ENCODE measurements at regions not wholly inside any gene's neighbourhood (a gene's known extent, or its start where the extent isn't known, plus 50 kb on each side); places are given as distances from the start of the nearest gene placed in this dataset.
"Not testable (repeated sequence)": the region's sequence is repeated elsewhere in the genome, so short reads cannot be mapped to it uniquely, and the experiment has no call there.

DNA sequence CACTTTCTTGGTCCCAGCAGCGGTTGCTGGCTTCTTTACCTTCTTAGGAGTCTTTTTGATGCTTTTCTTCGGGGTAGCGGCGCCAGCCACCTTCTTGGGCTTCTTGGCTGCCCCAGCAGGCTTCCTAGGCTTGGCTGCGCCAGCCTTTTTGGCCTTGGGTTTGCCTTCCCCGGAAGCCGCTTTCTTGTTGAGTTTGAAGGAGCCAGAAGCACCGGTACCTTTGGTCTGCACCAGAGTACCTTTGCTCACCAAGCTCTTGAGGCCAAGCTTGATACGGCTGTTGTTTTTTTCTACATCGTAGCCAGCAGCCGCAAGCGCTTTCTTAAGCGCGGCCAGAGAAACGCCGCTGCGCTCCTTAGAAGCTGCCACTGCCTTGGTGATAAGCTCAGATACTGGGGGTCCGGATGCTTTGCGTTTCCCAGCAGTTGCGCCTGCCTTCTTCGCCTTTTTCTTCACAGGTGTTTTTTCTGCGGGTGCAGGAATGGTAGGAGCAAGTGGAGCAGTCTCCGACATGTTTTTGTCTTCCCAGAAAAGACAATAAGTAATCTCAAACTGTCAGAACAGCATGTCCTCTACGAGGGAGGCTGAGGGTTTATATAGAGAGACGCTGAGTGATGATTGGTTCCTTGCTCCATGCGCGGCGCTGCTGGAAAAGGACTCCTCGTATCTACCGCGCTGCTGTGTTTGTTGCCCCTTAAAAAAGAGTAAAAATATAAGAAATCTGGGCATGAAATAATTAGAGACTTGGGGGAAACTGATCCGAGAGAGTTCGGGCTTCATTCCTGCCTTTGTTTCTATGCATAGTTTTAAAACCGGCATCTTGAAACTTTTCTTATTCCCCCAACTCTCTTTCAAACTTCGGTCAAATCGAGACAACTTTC, 130.3 kb upstream of the BTN3A2 start:
- peak; percentile 74 for DNase-seq

DNA sequence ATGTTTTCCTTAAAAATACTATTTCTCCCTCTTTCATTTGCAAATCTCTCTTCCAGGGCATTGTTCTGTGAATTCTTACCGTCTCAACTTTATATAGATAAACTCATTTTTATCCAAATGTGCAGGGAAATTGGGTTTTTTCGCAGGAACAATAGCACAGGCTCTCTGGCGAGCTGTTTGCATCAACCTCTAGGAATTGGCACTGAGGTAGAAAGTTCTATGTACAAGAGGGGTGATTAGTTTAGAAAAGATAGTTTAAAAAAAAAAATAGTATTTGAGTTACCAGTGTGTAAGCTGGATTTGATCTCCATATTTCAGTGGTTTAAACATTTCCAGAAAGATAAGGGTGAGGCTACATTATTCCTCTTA, 129.7 kb upstream of the BTN3A2 start:
- no peak for DNase-seq

DNA sequence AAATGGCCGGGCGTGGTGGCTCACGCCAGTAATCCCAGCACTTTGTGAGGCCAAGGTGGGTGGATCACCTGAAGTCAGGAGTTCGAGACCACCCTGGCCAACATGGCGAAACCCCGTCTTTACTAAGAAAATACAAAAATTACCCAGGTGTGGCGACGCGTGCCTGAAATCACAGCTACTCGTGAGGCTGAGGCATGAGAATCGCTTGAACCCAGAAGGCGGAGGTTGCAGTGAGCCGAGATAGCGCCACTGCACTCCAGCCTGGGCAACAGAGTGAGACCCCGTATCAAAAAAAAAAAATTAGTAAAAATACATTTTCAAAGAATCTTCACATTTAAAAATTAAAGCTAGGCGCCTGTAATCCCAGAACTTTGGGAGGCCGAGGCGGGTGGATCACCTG, 125.6 kb upstream of the BTN3A2 start:
- DNase-seq: not testable (repeated sequence)

DNA sequence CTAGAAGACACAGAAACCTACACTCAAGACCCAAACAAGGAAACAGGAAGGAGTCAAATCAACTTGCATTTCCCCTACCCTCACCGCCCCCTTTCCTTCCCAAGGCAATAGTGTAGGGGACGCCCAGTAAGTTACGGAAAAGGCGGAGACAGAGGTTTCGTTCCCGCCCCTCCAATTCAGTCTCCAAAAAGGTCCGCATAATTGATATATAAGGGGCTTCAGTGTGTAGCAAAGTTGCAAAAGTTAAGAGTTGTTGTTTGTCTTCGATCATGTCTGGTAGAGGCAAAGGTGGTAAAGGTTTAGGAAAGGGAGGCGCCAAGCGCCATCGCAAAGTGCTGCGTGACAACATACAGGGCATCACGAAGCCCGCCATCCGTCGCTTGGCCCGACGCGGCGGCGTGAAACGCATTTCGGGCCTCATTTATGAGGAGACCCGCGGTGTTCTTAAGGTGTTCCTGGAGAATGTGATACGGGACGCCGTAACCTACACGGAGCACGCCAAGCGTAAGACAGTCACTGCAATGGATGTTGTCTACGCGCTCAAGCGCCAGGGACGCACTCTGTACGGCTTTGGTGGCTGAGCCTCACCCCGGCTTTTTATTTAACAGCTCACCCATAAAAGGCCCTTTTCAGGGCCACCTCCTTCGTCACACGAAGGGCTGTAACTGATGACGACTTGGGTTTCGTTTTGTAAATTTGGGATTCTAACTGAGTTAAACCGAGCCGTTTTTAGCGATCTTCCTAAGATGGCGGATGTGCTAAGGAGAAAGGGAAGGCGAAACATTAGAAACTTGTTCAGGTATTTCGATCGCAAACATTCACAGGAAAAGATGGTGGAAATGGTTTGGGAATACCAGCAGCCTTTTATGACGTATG, 124.6 kb upstream of the BTN3A2 start:
- peak; percentile 32 for DNase-seq

DNA sequence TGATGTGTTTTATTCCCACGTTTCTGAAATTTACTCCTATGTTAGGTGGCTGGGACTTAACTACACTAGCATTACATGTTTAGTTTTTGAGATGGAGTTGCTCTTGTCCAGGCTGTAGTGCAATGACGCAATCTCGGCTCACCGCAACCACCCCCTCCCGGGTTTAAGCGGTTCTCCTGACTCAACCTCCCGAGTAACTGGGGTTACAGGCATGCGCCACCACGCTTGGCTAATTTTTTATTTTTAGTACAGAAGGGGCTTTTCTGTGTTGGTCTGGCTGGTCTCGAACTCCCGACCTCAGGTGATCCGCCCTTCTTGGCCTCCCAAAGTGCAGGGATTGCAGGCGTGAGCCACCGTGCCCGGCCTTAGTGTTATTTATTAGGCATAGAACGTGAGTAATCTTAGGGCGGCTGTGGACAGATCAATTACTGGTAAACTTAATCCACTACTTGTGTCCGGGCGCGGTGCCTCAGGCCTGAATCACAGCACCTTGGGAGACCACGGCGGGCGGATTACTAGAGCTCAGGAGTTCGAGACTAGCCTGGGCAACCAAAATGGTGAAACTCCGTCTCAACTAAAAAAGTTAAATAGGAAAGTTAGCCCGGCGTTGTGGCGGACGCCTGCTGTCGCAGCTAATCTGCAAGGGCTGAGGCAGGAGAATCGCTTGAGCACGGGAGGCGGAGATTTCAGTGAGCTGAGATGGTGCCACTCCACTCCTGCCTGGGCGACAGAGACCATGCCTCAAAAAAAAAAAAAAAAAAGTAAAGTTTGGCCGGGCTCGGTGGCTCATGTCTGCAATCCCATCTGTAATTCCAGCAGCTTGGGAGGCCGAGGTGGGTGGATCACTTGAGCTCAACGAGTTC, 123.7 kb upstream of the BTN3A2 start:
- no peak for DNase-seq

DNA sequence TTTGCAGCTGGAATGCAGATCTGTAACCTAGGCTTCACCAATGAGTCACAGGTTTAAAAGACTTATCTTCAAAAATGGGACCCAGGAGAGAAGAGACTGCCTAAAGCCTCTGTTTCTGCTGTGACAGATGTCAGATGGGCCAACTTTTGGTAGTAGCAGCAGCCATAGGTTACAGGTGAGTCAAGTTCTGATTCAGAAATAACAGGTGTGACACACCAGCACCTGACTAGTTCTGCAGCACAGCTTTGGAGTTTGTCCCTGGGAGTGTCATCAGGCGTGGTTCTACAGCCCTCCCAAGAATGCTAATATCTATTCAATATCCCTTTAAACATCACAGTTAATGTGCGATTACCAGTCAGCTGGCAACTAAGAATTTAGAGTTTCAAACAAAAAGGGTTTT, 121.9 kb upstream of the BTN3A2 start:
- no peak for DNase-seq

DNA sequence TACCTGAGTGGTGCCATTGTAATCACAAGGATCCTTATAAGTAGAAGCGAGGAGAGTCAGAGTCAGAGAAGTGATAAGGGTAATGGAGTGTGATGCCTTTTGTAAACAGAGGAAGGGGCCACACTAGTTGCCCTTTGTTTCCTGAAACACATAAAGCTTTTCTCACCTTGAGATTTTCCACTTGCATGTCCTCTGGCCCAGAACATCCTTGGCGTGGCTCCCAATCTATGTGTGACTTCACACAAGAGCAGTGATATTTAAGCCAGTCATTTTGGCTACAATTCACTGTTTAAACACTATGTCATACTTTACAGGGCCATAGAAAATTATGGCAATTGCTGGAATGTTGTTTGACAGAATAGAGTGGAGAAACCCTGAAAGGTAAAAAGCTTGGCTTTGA, 121.2 kb upstream of the BTN3A2 start:
- no peak for DNase-seq

DNA sequence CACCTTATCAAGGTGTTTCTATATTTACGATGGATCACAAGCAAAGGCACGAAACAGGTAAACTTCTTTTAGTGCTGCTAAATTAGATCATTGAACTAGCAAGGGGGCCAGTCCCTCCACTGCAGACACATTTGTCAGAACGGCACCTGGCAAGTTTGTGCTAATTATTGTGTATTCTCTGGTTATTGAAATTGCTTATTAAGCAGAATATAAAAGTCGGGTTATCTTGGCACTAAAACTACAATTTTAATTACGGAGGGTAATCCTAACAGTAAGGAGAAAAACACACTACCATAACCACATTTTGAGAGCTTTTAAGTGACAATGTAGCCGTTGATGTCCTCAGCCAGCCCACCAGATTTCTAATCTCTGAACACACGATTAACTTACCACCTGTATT, 118.9 kb upstream of the BTN3A2 start:
- DNase-seq: no peak

DNA sequence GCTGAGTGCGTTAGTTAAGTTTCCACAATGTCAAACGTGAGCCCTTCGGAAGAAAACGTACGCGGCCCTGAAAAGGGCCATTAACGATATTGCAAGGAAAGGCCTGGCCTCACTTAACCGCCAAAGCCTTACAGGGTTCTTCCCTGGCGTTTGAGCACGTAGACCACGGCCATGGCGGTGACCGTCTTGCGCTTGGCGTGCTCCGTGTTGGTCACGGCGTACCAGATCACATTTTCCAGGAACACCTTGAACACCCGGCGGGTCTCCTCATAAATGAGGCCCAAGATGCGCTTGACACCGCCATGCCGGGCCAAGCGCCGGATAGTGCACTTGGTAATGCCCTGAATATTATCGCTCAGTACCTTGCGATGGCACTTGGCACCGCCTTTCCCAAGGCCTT, 118.4 kb upstream of the BTN3A2 start:
- no peak for DNase-seq

DNA sequence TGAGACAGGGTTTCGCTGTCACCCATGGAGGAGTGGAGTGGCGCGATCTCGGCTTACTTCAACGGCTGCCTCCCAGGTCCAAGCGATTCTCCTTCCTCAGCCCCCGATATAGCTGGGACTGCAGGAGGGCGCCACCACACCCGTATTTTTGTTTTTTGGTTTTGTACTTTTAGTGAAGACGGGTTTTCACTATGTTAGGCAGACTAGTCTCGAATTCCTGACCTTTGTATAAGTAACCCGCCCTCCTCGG, 115.4 kb upstream of the BTN3A2 start:
- no peak for DNase-seq

DNA sequence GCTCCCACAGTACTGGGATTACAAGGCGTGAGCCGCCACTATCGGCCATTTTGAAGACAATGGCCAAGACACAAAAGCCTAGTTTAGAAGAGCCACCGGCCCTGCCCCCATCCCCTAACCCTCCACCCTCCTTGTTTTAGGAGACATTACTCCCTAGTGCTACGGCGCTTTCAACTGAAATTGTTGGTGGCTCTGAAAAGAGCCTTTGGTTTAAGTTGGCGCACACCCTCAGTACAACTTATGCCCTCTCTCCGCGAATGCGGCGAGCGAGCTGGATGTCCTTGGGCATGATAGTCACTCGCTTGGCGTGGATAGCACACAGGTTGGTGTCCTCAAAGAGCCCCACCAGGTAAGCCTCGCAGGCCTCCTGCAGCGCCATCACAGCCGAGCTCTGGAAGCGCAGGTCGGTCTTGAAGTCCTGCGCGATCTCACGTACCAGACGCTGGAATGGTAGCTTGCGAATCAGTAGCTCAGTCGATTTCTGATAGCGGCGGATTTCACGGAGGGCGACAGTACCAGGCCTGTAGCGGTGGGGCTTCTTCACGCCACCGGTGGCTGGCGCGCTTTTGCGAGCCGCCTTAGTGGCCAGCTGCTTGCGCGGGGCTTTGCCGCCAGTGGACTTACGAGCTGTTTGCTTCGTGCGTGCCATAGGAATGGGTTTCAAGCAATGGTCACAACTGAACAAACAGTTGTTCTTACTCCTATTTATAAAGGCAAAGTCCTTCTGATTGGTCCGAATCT, 114.9 kb upstream of the BTN3A2 start:
- DNase-seq: peak; percentile 35

DNA sequence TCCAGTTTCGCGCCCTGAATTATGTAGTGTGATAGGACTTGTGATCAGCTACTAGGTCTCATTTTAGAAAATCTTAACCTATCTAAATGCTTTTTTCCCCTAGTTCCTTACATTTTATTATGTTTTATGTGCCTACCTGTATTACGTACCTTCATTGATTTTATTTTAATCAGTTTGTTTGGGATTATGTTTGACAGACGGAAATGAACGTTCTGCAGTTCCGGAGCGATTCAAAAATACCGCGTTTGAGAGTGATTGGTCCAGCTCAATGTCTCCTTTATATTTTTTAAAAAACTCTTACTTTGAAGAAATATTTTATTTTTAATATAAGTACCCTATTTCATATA, 114.3 kb upstream of the BTN3A2 start:
- peak; percentile 46 for DNase-seq

DNA sequence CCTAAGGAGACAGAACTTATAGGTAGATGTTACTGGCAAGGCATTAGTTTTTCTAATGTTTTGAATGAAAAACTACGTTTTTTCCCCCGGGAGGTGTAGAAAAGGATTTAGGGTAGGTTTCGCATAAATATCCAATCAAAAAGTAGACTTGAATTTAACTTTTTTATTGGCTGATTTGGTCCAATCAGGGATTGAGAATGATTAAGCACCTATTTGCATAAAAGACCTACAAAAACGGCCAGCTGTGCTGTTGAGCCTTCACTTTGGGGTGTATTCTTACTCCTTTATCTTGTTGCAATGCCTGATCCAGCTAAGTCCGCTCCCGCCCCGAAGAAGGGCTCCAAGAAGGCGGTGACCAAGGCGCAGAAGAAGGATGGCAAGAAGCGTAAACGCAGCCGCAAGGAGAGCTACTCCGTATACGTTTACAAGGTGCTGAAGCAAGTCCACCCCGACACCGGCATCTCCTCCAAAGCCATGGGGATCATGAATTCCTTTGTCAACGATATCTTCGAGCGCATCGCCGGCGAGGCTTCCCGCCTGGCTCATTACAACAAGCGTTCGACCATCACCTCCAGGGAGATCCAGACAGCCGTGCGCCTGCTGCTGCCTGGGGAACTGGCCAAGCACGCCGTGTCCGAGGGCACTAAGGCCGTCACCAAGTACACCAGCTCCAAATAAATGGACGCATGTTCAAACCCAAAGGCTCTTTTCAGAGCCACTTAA, 113.5 kb upstream of the BTN3A2 start:
- peak; percentile 45 for DNase-seq

DNA sequence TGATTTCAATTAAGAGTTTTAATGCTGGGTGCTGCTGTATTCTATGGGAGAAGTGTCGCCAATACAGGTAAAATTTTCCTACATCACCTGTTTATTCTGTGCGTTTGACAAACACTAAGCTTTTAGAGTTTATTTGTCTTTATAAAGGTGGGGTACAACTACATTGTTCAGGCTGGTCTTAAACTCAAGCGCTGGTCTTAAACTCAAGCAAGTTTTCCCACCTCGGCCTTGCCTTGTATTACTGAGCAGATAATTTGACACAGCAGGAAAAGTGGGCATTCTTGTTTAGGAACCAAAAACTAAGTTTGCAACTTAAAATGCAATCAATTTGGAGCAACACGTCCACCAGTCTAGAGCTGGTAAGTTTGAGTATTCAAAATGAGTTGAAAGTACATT, 112.9 kb upstream of the BTN3A2 start:
- no peak for DNase-seq

DNA sequence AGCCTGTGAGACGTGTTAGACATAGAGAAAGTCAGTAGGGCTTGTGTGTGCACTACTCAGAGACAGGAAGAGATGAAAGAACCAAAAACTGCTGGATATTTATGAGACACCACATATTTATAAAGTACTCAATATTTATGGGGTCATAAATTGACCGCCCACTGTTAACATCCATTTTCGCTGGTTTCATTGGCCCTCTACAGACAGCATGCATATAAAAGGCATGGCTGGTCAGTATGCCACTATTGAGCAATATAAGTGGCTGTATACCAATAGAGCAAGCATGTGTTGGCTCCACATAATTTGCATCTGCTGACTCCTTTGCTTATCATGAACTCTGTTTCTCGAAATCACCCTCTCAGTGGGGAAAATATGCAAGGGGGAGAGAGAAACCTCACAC, 110.3 kb upstream of the BTN3A2 start:
- DNase-seq: no peak

DNA sequence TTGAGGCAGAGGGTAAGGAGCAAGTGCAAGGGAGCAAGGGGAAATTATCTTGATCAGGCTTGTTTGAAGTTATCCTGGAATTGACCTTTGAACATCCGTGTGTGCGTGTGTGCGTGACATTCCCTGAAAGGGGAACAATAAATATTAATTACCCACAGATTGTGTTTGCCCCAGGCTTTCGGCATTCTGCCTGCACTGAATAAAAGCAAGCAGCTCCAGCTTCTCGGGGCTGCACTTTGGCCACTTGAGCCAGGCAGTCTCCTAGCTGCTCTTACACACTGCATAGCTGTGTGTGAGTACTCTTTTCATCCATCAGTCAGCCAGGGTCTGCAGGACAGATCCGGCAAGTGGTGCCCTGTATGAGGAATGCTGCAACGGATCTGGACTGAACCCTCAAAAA, 107.7 kb upstream of the BTN3A2 start:
- DNase-seq: no peak

DNA sequence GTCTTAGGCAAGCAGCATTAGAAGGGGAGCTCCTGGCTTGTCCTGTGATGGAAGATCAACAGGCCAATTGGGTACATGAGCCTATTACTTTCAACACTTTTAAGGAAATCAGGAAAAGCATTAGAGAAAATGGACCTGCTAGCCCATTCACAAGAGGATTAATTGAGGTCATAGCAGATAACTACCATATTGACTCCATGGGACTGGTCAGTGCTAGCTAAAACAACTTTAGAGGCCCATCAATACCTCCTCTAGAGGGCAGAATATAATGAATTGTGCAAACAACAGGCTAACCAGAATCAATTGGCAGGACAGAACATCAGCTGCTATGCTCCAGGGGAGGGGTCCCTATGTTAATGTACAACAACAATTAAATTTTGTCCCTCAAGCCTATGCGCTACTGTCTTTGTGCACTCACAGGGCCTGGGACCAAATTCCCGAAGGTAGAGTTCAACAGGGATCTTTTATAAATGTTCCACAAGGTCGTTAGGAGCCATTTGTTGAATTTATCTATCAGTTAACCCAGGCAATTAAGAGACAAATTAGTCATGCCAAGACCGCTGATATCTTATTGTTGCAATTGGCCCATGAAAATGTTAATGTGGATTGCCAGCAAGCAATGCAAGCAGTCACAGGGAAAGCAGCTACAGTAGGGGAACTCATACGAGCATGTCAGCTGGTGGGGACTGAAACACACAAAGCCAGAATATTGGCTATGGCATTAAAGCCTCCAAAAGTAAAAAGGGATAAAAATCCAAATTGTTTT, 106.6 kb upstream of the BTN3A2 start:
- DNase-seq: no peak

DNA sequence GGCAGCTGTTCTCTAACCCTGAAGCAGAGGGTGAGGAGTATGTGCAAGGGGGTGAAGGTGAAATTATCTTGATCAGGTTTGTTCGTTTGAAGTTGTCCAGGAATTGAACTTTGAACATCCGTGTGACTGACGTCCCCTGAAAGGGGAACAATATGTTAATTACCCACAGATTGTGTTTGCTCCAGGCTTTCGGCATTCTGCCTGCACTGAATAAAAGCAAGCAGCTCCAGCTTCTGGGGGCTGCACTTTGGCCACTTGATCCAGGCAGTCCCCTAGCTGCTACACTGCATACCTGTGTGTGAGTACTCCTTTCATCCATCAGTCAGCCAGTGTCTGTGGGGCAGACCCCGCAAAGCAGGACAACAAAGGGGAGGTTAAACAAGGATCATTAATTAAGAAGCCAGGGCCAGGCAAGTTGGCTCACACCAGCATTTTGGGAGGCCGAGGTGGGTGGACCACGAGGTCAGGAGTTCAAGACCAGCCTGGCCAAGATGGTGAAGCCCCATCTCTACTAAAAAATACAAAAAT, 104.8 kb upstream of the BTN3A2 start:
- DNase-seq: no peak

DNA sequence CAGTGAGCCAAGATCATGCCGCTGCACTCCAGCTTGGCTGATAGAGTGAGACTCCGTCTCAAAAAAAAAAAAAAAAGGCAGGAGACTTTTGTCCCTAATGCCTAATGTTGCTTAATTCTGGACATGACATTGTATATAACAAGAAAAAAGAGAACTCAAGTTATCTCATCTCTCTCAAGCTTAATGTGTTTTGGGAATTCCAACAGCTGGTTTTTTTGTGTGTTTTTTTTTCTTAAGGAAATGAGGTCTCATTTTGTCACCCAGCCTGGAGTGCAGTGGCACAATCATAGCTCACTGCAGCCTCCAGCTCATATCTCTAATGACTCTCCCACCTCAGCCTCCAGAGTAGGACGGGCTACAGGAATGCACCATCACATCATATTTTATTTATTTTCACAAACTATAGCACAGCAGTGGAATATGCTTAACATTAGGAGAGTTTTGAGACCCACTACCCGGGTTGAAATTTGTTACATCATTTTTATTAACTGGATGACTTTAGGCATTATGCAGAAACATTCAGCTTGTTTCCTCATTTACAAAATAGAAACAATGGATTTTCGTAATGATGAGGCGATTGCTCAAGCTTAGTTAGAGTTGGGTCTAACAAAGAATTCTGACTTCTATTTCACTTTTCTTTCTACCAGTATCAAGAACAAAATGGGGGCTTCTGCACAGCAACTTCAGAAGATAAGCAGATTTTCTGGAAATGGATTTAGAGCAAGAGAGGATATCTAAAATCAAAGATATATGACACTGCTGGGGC, 104.1 kb upstream of the BTN3A2 start:
- no peak for DNase-seq

DNA sequence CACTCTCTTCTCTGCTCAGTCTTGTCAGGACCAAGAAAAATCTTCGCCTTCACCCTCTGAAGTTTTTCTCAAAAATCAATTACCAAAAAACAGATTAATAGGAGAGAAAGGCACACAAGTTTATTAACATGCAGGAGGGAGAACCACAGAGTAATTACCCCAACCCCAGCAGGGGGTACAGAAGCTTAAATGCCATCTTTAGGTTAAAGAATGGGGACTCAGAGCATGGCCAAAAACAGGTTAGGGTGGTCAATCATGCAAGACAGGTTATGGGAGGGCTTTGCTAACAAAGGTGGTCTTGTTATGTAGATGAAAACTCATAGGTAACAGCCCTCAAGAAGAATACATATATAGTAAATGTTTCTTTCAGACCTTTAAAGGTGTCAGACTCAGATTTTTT, 100.5 kb upstream of the BTN3A2 start:
- no peak for DNase-seq

Data from kidney glomerular epithelial cell (primary cell).